Loucy (cell line): ENCODE measurements at regions not wholly inside any gene's neighbourhood (a gene's known extent, or its start where the extent isn't known, plus 50 kb on each side); places are given as distances from the start of the nearest gene placed in this dataset.

Experiments
- H2AFZ ChIP-seq: fragments of 200-600 bp; sonication (generic); 2 replicates; pipeline ENCODE4 v1.6.0; 2016; ENCODE audit warnings: antibody characterized with exemption, mild to moderate bottlenecking, low read length, moderate library complexity
- H3F3A ChIP-seq: fragments of 200-600 bp; 2 replicates; pipeline ENCODE4 v1.6.0; 2016; ENCODE audit warnings: antibody characterized with exemption, low read depth, mild to moderate bottlenecking
- H3K27me3 ChIP-seq: fragments of 200-600 bp; sonication (generic); 2 replicates; pipeline ENCODE4 v1.6.1; 2014; ENCODE audit warnings: low read length, mild to moderate bottlenecking; ENCODE audit not compliant: insufficient read depth, poor library complexity, severe bottlenecking
- H3K36me3 ChIP-seq: fragments of 200-600 bp; sonication (generic); 2 replicates; pipeline ENCODE4 v1.6.1; 2016; ENCODE audit warnings: low read length; ENCODE audit not compliant: insufficient read depth
- H3K4me1 ChIP-seq: fragments of 200-600 bp; sonication (generic); 2 replicates; pipeline ENCODE4 v1.5.1; 2014; ENCODE audit warnings: low read length, mild to moderate bottlenecking; ENCODE audit not compliant: insufficient read depth, poor library complexity, severe bottlenecking
- H3K4me2 ChIP-seq: fragments of 200-600 bp; sonication (generic); 2 replicates; pipeline ENCODE4 v1.6.0; 2014; ENCODE audit warnings: antibody characterized with exemption, low read length, low read depth, mild to moderate bottlenecking; ENCODE audit not compliant: poor library complexity, severe bottlenecking
- H3K4me3 ChIP-seq: fragments of 200-600 bp; sonication (generic); 2 replicates; pipeline ENCODE4 v1.5.1; 2014; ENCODE audit warnings: low read length, mild to moderate bottlenecking, mixed read lengths; ENCODE audit not compliant: poor library complexity, severe bottlenecking
- H3K79me2 ChIP-seq: fragments of 200-600 bp; sonication (generic); 2 replicates; pipeline ENCODE4 v1.6.1; 2014; ENCODE audit warnings: low read length; ENCODE audit not compliant: insufficient read depth
- H3K9ac ChIP-seq: fragments of 200-600 bp; sonication (generic); 2 replicates; pipeline ENCODE4 v1.6.0; 2014; ENCODE audit warnings: mild to moderate bottlenecking, low read depth, low read length, moderate library complexity; ENCODE audit not compliant: poor library complexity, severe bottlenecking
- H3K9me2 ChIP-seq: fragments of 200-600 bp; sonication (generic); replicated peaks from 2 replicates; pipeline ENCODE4 v1.6.1; 2016; ENCODE audit warnings: low read depth, low read length, mixed read lengths
- H3K9me3 ChIP-seq: fragments of 200-600 bp; sonication (generic); 2 replicates; pipeline ENCODE4 v1.6.1; 2014; ENCODE audit warnings: mild to moderate bottlenecking, antibody characterized with exemption, low read length, low read depth; ENCODE audit not compliant: insufficient read depth
- H4K20me1 ChIP-seq: fragments of 200-600 bp; sonication (generic); 2 replicates; pipeline ENCODE4 v1.6.0; 2014; ENCODE audit warnings: antibody characterized with exemption, low read length, mild to moderate bottlenecking; ENCODE audit not compliant: insufficient read depth, poor library complexity, severe bottlenecking
- CTCF ChIP-seq: fragments of 200-600 bp; sonication (generic); conservative IDR thresholded peaks from 2 replicates; pipeline ENCODE4 v1.5.1; 2014; ENCODE audit warnings: mild to moderate bottlenecking, antibody characterized with exemption, low read length
- EZH2phosphoT487 ChIP-seq: fragments of 200-600 bp; IDR thresholded peaks from 2 replicates; pipeline ENCODE4 v1.6.1; 2018; ENCODE audit warnings: antibody characterized with exemption, mild to moderate bottlenecking, moderate library complexity, borderline replicate concordance

GRCh38 chr4:79650217-79650616 is 242.2 kb upstream of the GK2 start:
- H3K9me3 ChIP-seq: no peaks in the 10 kb centered on the region
- no peak overlapping the region for H3K4me2 ChIP-seq

GRCh38 chr4:79645942-79646341 is 237.9 kb upstream of the GK2 start:
- H3K4me2 ChIP-seq: no peak overlapping the region
- H3K79me2 ChIP-seq: no peaks in the 10 kb centered on the region
- peaks cover 4% of the 10 kb centered on the region for H3K4me1 ChIP-seq
- H3K9me3 ChIP-seq: no peaks in the 10 kb centered on the region
- no peak overlapping the region for H3K9ac ChIP-seq
- no peak for TF ChIP-seq CTCF
- TF ChIP-seq EZH2phosphoT487: no peak
- no peak overlapping the region for H2AFZ ChIP-seq
- no peaks in the 10 kb centered on the region for H4K20me1 ChIP-seq
- H3K4me3 ChIP-seq: no peak overlapping the region
- H3K27me3 ChIP-seq: no peaks in the 10 kb centered on the region
- no peaks in the 10 kb centered on the region for H3F3A ChIP-seq
- no peaks in the 10 kb centered on the region for H3K9me2 ChIP-seq
- no peaks in the 10 kb centered on the region for H3K36me3 ChIP-seq

More at GRCh38 chr4:79650217-79650616, 242.2 kb upstream of the GK2 start:
- H3K79me2 ChIP-seq: no peaks in the 10 kb centered on the region
- H4K20me1 ChIP-seq: no peaks in the 10 kb centered on the region
- H3K4me3 ChIP-seq: no peak overlapping the region
- H3F3A ChIP-seq: no peaks in the 10 kb centered on the region
- TF ChIP-seq CTCF (no peak), EZH2phosphoT487 (no peak)
- H3K9me2 ChIP-seq: no peaks in the 10 kb centered on the region
- H3K4me1 ChIP-seq: peaks cover 7% of the 10 kb centered on the region
- H3K9ac ChIP-seq: no peak overlapping the region
- H2AFZ ChIP-seq: no peak overlapping the region
- H3K36me3 ChIP-seq: no peaks in the 10 kb centered on the region
- no peaks in the 10 kb centered on the region for H3K27me3 ChIP-seq

- H3K79me2 ChIP-seq: no peaks in the 10 kb centered on the region
- no peak for TF ChIP-seq CTCF
- no peak for TF ChIP-seq EZH2phosphoT487
- no peak overlapping the region for H2AFZ ChIP-seq
- peaks cover 3% of the 10 kb centered on the region for H3K4me1 ChIP-seq
- H3K36me3 ChIP-seq: no peaks in the 10 kb centered on the region
- no peak overlapping the region for H3K4me3 ChIP-seq
- no peaks in the 10 kb centered on the region for H3K27me3 ChIP-seq
- no peak overlapping the region for H3K9ac ChIP-seq
- no peak overlapping the region for H3K4me2 ChIP-seq
- no peaks in the 10 kb centered on the region for H4K20me1 ChIP-seq
- no peaks in the 10 kb centered on the region for H3K9me3 ChIP-seq
- H3K9me2 ChIP-seq: no peaks in the 10 kb centered on the region
- no peaks in the 10 kb centered on the region for H3F3A ChIP-seq
Measured at GRCh38 chr4:79638735-79639134, 230.7 kb upstream of the GK2 start.
